ENCODE measurements at regions not wholly inside any gene's neighbourhood (a gene's known extent, or its start where the extent isn't known, plus 50 kb on each side); places are given as distances from the start of the nearest gene placed in this dataset.
A peak's percentile ranks its signal among the peaks of the same experiment; 100 is the strongest.

DNA sequence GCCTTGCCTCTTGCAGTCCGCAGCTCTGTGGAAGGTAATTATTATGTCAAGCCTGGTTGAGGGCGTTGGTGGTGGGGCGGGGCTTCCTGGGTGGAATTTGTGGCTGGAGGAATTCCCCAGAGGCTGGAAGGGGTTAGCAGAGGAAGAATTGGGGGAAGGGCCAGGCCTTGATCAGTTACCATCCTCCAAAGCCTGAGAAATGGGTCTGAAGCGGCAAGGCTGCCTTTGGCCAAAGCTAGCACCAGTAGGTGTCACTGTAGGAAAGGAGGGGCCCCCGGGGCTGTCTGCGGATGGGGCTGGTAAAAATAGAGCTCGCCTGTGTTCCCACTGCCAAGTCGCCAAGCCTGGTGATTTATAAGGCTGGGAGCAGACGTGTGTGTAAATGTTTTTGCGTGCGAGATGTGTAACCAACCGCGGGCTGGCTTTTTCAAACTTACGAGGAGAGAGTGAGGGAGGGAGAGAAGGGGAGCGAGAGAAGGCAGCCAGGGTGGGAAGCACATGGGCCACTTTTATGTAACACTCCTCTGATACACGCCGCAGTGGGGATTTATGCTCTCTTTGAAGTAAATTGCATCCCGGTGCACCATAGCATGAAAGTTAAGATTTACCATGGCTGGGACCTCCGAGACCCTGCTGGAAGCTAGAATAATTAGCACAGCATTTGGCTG lies 367.0 kb downstream of the BCOR start:
- TF ChIP-seq CTCF (IDR thresholded peaks at IDR 0.05; ENCODE audit: low read depth, low read length), result peak; percentile 68
- peak; percentile 84 for DNase-seq (ENCODE audit: low read depth in 2 of 2)
- no peak overlapping the region for H3K4me3 ChIP-seq (replicated peaks in 1 of 2; ENCODE audit: low read depth in 2 of 2, low read length in 2 of 2)

DNA sequence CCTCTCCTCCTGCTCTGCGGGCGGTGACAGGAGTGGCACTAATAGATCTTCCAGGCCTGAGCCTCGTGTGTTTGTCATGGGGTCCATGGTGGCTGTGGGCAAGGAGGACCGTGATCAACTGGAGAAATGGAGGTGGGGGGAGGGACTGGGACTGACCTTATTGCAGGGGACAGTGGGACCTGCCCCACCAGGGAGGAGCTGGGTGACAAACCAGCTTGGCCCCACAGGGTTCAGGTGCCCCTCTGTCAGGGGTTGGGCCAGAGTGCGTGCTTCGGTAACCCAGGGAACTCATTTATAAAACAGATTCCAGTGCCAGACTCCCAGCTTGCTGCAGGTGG lies 366.5 kb downstream of the BCOR start:
- no peak overlapping the region for H3K4me3 ChIP-seq (replicated peaks in 1 of 2; ENCODE audit: low read depth in 2 of 2, low read length in 2 of 2)
- DNase-seq (ENCODE audit: low read depth in 2 of 2), result no peak
- TF ChIP-seq CTCF (IDR thresholded peaks at IDR 0.05; ENCODE audit: low read depth, low read length), result no peak

DNA sequence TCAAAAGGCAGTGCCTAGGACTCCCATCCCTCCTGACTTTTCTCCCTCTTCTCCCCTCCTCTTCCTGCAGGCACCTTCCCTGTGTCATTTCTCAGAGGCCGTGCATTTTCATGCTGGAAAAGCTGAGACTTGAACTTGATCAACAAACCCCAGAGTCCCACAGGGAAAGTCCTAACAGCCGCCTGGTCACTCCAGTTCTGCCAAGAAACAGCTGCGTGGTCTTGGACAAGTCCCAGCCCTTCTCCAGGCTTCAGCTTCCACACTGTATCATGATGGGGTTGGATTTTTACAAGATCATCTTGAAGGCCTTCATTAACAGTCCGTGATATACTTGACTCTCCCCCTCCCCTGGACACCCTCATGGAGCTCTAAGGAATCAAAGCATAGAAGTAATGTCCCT lies 366.0 kb downstream of the BCOR start:
- H3K4me3 ChIP-seq (replicated peaks in 1 of 2; ENCODE audit: low read depth in 2 of 2, low read length in 2 of 2), result no peak overlapping the region
- no peak for DNase-seq (ENCODE audit: low read depth in 2 of 2)
- TF ChIP-seq CTCF (IDR thresholded peaks at IDR 0.05; ENCODE audit: low read depth, low read length), result no peak

GRCh38 chrX:39733745-39734144 lies 364.0 kb downstream of the BCOR start:
- no peak overlapping the region for H3K4me3 ChIP-seq (replicated peaks in 1 of 2; ENCODE audit: low read depth in 2 of 2, low read length in 2 of 2)
- no peak for TF ChIP-seq CTCF (IDR thresholded peaks at IDR 0.05; ENCODE audit: low read depth, low read length)
- DNase-seq (ENCODE audit: low read depth in 2 of 2), result no peak

DNA sequence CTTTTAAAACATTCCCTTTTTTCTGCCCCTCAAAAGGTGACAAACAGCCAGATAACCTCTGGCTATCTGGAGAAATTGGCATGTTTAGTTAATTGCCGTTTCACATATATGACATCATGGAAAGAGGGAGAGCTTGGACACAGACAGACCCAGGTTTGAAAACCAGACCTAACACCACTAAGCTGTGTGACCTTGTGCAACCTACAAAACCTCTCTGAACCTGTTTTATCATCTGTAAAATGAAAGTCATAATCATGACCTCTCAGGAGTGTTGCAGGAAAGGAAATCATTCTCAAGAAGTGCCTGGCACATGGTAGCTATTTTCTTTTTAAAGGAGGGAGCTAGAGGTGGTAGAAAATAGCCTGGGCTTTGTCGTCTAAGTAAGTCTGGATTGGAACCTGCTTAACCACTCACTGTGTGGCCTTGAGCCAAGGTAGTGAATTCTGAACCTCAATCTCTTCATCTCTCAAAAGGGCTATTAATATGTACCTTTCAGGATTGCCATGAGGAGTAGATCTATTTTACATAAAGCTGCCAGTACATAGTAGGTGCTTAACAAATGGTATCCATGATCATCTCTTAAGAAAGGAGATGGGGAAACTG lies 363.5 kb downstream of the BCOR start:
- no peak for TF ChIP-seq CTCF (IDR thresholded peaks at IDR 0.05; ENCODE audit: low read depth, low read length)
- no peak for DNase-seq (ENCODE audit: low read depth in 2 of 2)
- no peak overlapping the region for H3K4me3 ChIP-seq (replicated peaks in 1 of 2; ENCODE audit: low read depth in 2 of 2, low read length in 2 of 2)

DNA sequence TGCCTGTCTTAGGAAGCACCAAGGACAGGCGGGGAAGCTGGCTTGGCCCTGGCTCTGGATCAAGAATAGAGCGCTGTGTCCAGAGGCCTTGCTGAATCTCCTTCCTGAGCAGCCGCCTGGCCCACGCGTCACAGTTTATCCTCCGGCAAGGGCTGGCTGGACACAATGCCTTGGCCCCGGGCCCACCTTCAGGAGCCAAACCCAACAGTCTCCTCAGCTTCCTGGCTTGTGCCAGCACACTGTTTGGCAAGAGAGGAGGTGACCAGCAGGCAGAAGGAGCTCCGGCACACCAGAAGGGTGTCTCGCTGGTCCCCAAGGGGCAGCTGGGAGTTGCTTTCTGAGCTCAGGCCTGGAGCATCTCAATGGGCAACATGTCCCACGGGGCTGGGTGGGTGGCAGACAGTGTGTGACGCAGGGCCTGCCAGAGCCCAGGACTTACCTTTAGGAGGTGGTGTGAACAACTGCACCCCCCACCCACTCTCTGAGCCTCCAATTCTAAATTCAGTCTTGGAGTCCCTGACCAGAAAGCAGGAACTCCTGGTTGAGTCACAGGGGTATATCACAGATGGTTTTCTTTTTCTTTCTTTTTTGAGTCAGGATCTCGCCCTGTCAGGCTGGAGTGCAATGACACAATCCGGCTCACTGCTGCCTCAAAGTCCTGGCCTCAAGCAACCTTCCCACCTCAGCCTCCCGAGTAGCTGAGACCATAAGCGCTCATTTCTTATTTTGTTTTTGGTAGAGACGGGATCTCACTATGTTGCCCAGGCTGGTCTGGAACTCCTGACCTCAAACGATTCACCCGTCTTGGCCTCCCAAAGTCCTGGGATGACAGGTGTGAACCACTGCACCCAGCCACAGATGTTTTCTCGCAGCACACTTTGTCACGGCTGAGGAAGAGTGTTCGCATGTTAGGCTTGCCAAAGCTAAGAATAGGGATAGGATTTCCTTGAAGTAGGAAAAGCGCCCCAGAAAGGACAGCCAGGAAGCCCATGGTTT lies 361.2 kb downstream of the BCOR start:
- TF ChIP-seq CTCF (IDR thresholded peaks at IDR 0.05; ENCODE audit: low read depth, low read length), result no peak
- peak; percentile 94 to 95 for DNase-seq (ENCODE audit: low read depth in 2 of 2)
- no peak overlapping the region for H3K4me3 ChIP-seq (replicated peaks in 1 of 2; ENCODE audit: low read depth in 2 of 2, low read length in 2 of 2)

Data from cardiac fibroblast (primary cell).